Mesothelial cell of epicardium (in vitro differentiated cells): ENCODE measurements at regions not wholly inside any gene's neighbourhood (a gene's known extent, or its start where the extent isn't known, plus 50 kb on each side); places are given as distances from the start of the nearest gene placed in this dataset.
A peak's percentile ranks its signal among the peaks of the same experiment; 100 is the strongest.

Source experiments
- DNase-seq, 2 experiments: peaks; one replicate each; pipeline ENCODE4 v3.0.0; 2021; ENCODE audit warnings: low spot score in 2 of 2; ENCODE audit not compliant: unreplicated experiment in 2 of 2
- H3K27ac Mint-ChIP-seq: 2 replicates; pipeline ENCODE4 v1.8.0; 2021; ENCODE audit warnings: mixed read lengths
- H3K27me3 Mint-ChIP-seq: 2 replicates; pipeline ENCODE4 v1.8.0; 2021; ENCODE audit warnings: low read depth, mixed read lengths
- H3K36me3 Mint-ChIP-seq: 2 replicates; pipeline ENCODE4 v1.8.0; 2021; ENCODE audit warnings: mixed read lengths
- H3K4me1 Mint-ChIP-seq: 2 replicates; pipeline ENCODE4 v1.8.0; 2021; ENCODE audit warnings: mixed read lengths
- H3K4me3 Mint-ChIP-seq: 2 replicates; pipeline ENCODE4 v1.8.0; 2021; ENCODE audit warnings: mild to moderate bottlenecking, moderate library complexity, mixed read lengths
- H3K9me3 Mint-ChIP-seq: 2 replicates; pipeline ENCODE4 v1.8.0; 2021; ENCODE audit warnings: mixed read lengths
- TF ChIP-seq, protein P1 (sequence below): fragments of 200-600 bp; sonication (generic); IDR thresholded peaks from one replicate; pipeline ENCODE4 v1.5.0; 2021; ENCODE audit warnings: antibody characterized with exemption; ENCODE audit not compliant: unreplicated experiment

DNA sequence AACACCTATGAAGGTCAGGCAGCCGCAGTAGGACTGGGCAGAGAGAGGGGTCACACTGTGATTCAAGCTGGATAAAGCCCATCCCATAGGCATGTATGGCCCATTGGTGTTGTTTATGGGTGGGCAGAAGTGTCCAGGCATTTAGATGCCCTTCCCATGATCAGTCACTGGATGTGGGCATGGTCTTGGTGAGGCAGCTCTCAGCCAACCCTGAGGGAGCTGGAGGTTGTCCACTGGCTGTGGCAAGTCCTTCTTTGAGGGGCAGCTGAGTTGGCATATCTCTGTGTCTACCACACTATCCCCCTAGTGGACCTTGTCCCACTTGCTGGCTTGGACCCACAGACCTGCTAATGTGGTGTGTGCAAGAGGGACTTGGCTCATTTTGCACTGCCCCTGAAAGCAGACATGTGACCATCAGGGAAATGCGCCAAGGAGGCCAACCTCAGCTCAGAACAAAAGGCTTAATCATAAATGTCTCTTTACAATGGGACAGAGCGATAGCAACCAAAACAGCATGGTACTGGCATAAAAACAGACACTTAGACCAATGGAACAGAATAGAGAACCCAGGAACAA lies 82.0 kb downstream of the TMEM17 start:
- no peaks in the 10 kb centered on the region for H3K4me1 Mint-ChIP-seq
- H3K27me3 Mint-ChIP-seq = no peaks in the 10 kb centered on the region
- H3K9me3 Mint-ChIP-seq = peaks cover 31% of the 10 kb centered on the region
- H3K27ac Mint-ChIP-seq = no peak overlapping the region
- H3K36me3 Mint-ChIP-seq = peaks cover 9% of the 10 kb centered on the region
- TF ChIP-seq, protein P1, sequence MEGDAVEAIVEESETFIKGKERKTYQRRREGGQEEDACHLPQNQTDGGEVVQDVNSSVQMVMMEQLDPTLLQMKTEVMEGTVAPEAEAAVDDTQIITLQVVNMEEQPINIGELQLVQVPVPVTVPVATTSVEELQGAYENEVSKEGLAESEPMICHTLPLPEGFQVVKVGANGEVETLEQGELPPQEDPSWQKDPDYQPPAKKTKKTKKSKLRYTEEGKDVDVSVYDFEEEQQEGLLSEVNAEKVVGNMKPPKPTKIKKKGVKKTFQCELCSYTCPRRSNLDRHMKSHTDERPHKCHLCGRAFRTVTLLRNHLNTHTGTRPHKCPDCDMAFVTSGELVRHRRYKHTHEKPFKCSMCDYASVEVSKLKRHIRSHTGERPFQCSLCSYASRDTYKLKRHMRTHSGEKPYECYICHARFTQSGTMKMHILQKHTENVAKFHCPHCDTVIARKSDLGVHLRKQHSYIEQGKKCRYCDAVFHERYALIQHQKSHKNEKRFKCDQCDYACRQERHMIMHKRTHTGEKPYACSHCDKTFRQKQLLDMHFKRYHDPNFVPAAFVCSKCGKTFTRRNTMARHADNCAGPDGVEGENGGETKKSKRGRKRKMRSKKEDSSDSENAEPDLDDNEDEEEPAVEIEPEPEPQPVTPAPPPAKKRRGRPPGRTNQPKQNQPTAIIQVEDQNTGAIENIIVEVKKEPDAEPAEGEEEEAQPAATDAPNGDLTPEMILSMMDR = no peak
- DNase-seq = no peak
- no peak overlapping the region for H3K4me3 Mint-ChIP-seq

GRCh38 chr2:62423235-62423634 lies 82.8 kb downstream of the TMEM17 start:
- Mint-ChIP-seq H3K36me3 (peaks cover 9% of the 10 kb centered on the region), H3K27ac (no peak overlapping the region), H3K4me3 (no peak overlapping the region), H3K9me3 (peaks cover 36% of the 10 kb centered on the region), H3K27me3 (no peaks in the 10 kb centered on the region), H3K4me1 (no peaks in the 10 kb centered on the region)
- TF ChIP-seq, protein P1 = no peak
- DNase-seq = no peak

DNA sequence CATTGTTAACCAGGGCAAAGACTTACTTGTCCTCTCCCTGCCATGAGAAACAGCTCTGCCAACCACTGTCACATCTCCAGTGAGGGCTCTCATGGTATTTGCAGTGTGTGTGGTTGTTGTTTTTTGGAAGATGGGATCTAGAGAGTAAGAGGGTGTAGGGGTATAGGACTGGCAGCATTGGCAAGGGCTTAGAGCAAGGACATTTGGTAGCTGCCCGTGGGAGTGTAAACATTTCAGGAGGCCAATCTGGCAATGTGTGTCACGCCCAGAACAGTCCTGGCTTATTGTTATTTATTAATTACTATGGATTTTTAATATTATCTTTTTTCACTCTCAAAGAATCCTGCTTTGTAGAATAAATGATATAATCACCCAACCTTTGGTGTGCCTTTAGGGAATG lies 90.5 kb downstream of the TMEM17 start:
- Mint-ChIP-seq H3K27me3 (no peaks in the 10 kb centered on the region), H3K4me1 (peaks cover 17% of the 10 kb centered on the region), H3K9me3 (peaks cover 25% of the 10 kb centered on the region), H3K27ac (no peak overlapping the region), H3K36me3 (peaks cover 4% of the 10 kb centered on the region), H3K4me3 (no peak overlapping the region)
- DNase-seq = no peak
- TF ChIP-seq, protein P1 = no peak

DNA sequence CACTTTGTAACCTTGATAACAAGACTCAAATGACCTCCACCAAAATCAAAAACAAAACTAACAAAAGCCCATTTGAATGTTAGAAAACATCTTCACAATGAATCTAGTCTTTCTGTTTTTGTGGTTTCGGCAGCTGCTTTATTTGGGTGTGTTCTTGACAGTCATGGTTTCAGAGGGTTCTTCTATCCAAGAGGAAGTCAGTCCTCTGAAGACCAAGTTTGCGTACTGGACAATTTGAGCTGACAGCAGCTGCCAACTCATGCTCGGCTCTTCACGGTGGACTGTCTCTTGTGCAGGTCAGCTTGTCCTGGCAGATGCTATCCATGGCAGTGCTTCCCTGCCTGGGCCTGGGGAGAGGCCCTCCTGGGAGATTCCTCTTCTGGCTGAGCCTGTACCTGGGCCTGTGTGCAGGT lies 91.0 kb downstream of the TMEM17 start:
- Mint-ChIP-seq H3K4me3 (no peak overlapping the region), H3K36me3 (peaks cover 3% of the 10 kb centered on the region), H3K27me3 (no peaks in the 10 kb centered on the region), H3K4me1 (peaks cover 22% of the 10 kb centered on the region), H3K9me3 (peaks cover 20% of the 10 kb centered on the region), H3K27ac (no peak overlapping the region)
- DNase-seq = no peak
- TF ChIP-seq, protein P1 = no peak

DNA sequence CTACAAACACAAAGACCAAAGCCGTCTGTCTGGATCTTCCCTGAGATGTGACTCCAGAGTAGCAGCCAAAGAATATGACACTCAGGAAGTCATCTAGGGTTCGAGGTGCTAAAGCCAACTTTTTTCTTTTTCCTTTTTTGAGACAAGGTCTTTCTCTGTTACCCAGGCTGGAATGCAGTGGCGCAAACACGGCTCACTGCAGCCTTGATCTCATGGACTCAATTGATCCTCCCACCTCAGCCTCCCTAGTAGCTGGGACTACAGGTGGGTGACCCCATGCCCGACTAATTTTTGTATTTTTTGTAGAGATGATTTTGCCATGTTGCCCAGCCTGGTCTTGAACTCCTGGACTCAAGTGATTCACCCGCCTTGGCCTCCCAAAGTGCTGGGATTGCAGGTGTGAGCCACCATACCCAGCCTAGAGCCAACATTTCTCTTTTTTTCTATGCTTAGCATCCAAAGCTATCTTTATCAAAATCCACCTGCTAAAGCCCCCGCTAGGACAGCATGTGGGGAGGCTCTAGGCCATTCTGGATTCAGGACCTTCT lies 92.8 kb downstream of the TMEM17 start:
- H3K27me3 Mint-ChIP-seq = no peaks in the 10 kb centered on the region
- TF ChIP-seq, protein P1 = no peak
- H3K27ac Mint-ChIP-seq = no peak overlapping the region
- no peak for DNase-seq
- no peak overlapping the region for H3K4me3 Mint-ChIP-seq
- peaks cover 4% of the 10 kb centered on the region for H3K9me3 Mint-ChIP-seq
- H3K4me1 Mint-ChIP-seq = peaks cover 41% of the 10 kb centered on the region
- no peaks in the 10 kb centered on the region for H3K36me3 Mint-ChIP-seq

GRCh38 chr2:62412347-62412742 lies 93.7 kb downstream of the TMEM17 start:
- H3K4me3 Mint-ChIP-seq = peak overlapping the region; percentile 31
- H3K9me3 Mint-ChIP-seq = no peaks in the 10 kb centered on the region
- no peaks in the 10 kb centered on the region for H3K27me3 Mint-ChIP-seq

More at GRCh38 chr2:62412347-62412742, 93.7 kb downstream of the TMEM17 start:
- no peak for DNase-seq
- no peaks in the 10 kb centered on the region for H3K36me3 Mint-ChIP-seq
- H3K4me1 Mint-ChIP-seq = peaks cover 42% of the 10 kb centered on the region
- peak overlapping the region; percentile 47 for H3K27ac Mint-ChIP-seq
- TF ChIP-seq, protein P1 = no peak
